ENCODE measurements at regions not wholly inside any gene's neighbourhood (a gene's known extent, or its start where the extent isn't known, plus 50 kb on each side); places are given as distances from the start of the nearest gene placed in this dataset.

DNA sequence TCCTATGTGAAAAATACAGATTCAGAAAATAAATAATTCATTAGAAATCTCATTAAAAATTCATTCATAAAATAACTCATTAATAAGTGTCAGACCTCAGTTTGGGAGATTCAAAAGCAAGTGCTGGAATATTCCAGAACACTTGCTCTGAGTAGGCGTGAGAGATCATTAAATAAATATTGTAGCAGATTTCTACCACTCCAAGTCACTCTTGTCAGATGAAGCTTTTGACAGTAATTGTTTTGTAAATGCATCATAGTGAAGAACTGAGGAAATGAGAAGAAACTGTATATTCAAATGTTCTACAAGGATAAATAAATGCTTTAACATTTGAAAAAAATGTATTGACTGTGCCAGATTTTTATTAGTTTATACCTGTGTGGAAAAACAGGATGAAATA, 1228.1 kb downstream of the SLITRK1 start:
- ATAC-seq, result no peak
- no peak for DNase-seq
- Histone ChIP-seq H3K4me3 (no peak overlapping the region), H3K9me3 (peaks cover 42% of the 10 kb centered on the region), H3K4me1 (ENCODE audit: low read depth) (no peaks in the 10 kb centered on the region), H3K36me3 (ENCODE audit: low read depth) (no peaks in the 10 kb centered on the region)
- intact Hi-C loops (cut with DNase I, micrococcal nuclease), result no loop called here
- TF ChIP-seq, protein P1, sequence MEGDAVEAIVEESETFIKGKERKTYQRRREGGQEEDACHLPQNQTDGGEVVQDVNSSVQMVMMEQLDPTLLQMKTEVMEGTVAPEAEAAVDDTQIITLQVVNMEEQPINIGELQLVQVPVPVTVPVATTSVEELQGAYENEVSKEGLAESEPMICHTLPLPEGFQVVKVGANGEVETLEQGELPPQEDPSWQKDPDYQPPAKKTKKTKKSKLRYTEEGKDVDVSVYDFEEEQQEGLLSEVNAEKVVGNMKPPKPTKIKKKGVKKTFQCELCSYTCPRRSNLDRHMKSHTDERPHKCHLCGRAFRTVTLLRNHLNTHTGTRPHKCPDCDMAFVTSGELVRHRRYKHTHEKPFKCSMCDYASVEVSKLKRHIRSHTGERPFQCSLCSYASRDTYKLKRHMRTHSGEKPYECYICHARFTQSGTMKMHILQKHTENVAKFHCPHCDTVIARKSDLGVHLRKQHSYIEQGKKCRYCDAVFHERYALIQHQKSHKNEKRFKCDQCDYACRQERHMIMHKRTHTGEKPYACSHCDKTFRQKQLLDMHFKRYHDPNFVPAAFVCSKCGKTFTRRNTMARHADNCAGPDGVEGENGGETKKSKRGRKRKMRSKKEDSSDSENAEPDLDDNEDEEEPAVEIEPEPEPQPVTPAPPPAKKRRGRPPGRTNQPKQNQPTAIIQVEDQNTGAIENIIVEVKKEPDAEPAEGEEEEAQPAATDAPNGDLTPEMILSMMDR (IDR thresholded peaks at IDR 0.05), result no peak

DNA sequence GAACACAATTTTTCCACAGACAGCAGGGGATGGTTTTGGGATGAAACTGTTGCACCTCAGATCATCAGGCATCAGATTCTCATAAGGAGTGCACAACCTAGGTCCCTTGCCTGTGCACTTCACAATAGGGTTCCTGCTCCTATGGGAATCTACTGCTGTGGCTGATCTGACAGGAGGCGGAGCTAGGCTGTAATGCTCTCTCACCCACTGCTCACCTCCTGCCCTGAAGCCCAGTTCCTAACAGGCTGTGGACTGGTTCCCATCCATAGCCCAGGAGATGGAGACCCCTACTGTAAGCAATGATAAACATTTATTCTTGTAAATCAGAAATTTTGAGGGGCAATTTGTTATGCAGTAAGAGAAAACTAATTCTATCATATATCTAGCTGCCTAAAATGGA, 1234.7 kb downstream of the SLITRK1 start:
- H3K9me3 ChIP-seq, result peaks cover 19% of the 10 kb centered on the region
- intact Hi-C loops (cut with DNase I, micrococcal nuclease), result no loop called here
- TF ChIP-seq, protein P1 (IDR thresholded peaks at IDR 0.05), result no peak
- H3K4me1 ChIP-seq (ENCODE audit: low read depth), result no peaks in the 10 kb centered on the region
- no peak for DNase-seq
- H3K36me3 ChIP-seq (ENCODE audit: low read depth), result no peaks in the 10 kb centered on the region
- H3K4me3 ChIP-seq, result no peak overlapping the region
- no peak for ATAC-seq

DNA sequence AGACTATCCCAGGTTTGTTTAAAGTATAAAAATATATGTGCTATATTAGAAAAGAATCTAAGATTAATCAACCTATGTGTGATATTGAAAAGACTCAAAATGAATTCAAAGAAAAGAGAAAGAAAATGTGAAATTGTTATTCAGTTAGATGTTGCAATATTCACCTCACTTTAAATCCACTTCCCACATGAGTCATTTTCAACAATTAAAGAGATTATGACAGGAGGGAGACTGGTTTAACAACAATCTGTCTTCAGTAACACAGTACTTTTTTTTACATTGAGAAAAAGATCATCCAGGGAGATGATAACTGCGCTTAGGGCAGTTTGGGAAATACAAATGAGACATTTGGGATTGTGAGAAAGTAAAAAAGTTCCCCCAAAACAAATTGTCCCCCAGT, 1246.2 kb downstream of the SLITRK1 start:
- ATAC-seq, result no peak
- Histone ChIP-seq H3K4me3 (no peak overlapping the region), H3K4me1 (ENCODE audit: low read depth) (no peaks in the 10 kb centered on the region), H3K36me3 (ENCODE audit: low read depth) (no peaks in the 10 kb centered on the region), H3K9me3 (peaks cover 34% of the 10 kb centered on the region)
- TF ChIP-seq, protein P1 (IDR thresholded peaks at IDR 0.05), result no peak
- intact Hi-C loops (cut with DNase I, micrococcal nuclease), result no loop called here
- no peak for DNase-seq

DNA sequence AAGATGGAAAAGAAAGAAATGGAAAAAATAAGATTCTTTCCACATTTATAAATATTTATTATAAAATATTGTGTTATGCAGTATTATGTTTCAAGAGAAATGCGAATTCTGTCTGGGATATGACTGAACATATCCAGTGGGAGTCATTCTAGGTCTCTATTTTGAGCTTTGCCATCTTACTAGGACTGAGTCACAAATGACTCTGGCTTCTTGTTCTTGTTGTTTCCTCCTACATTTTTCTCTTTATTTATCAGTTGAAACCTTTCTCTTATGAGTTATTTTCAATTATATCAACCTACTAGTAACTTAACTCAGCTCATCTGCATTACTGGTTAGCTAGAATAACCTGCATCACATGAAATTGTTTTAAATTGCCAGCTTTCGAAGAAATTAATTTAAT, 1247.3 kb downstream of the SLITRK1 start:
- TF ChIP-seq, protein P1 (IDR thresholded peaks at IDR 0.05), result no peak
- H3K4me1 ChIP-seq (ENCODE audit: low read depth), result no peaks in the 10 kb centered on the region
- no peak overlapping the region for H3K4me3 ChIP-seq
- no peak for ATAC-seq
- DNase-seq, result no peak
- H3K36me3 ChIP-seq (ENCODE audit: low read depth), result no peaks in the 10 kb centered on the region
- intact Hi-C loops (cut with DNase I, micrococcal nuclease), result no loop called here
- peaks cover 30% of the 10 kb centered on the region for H3K9me3 ChIP-seq

DNA sequence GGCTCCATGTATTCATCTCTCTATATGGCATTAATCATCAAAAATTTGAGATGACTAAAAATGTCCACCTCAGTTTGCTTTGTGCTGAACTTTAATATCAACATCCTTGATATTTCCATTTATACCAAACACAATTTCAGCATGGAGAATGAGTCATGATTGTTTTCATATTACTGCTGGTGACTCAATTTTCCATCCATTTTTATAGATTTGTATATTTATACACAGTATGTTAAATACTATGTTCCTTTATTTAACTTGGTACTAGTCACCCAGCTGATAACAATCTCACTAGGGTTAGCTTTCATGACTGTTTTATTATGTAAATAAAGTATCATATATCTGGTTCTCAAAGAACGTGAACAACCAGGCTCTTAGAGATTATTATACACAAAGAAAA, 1255.1 kb downstream of the SLITRK1 start:
- TF ChIP-seq, protein P1 (IDR thresholded peaks at IDR 0.05), result no peak
- DNase-seq (no peak), ATAC-seq (no peak)
- Histone ChIP-seq H3K4me1 (ENCODE audit: low read depth) (no peaks in the 10 kb centered on the region), H3K36me3 (ENCODE audit: low read depth) (no peaks in the 10 kb centered on the region), H3K4me3 (no peak overlapping the region), H3K9me3 (peaks cover 44% of the 10 kb centered on the region)
- intact Hi-C loops (cut with DNase I, micrococcal nuclease), result no loop called here

DNA sequence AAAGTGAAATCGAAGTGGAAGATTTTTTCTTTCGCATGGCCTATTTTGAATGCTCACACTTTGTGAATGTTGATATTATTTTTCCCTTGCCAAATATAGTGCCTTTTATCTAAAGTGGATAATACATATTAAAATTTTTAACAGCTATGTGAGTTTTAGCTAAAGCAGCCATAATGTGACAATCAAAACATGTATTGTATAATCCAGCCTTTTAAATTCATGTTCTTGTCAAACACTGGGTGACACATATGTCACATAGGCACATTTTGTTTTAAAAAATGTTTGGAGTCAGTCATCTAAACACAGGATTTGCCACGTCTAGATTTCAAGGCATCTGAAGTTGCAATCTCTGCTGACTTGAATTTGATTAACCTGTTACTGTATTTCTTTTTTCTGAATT, 1256.6 kb downstream of the SLITRK1 start:
- H3K4me3 ChIP-seq, result no peak overlapping the region
- H3K4me1 ChIP-seq (ENCODE audit: low read depth), result no peaks in the 10 kb centered on the region
- peaks cover 42% of the 10 kb centered on the region for H3K9me3 ChIP-seq
- TF ChIP-seq, protein P1 (IDR thresholded peaks at IDR 0.05), result no peak
- intact Hi-C loops (cut with DNase I, micrococcal nuclease), result no loop called here
- no peaks in the 10 kb centered on the region for H3K36me3 ChIP-seq (ENCODE audit: low read depth)
- ATAC-seq (no peak), DNase-seq (no peak)

Data from mucosa of descending colon (tissue), 3 donors.